ENCODE measurements at regions not wholly inside any gene's neighbourhood (a gene's known extent, or its start where the extent isn't known, plus 50 kb on each side); places are given as distances from the start of the nearest gene placed in this dataset.

- TF ChIP-seq CTCF (conservative IDR thresholded peaks at IDR 0.05 in 1 of 2, IDR thresholded peaks at IDR 0.05 in 1 of 2; ENCODE audit: extremely low read depth in 1 of 2, insufficient read depth in 1 of 2, low read depth in 1 of 2, low read length in 2 of 2) (no peak), EZH2 (IDR thresholded peaks at IDR 0.05; ENCODE audit: borderline replicate concordance, low read length) (no peak)
Observed at GRCh38 chrX:19214311-19214710, 92.0 kb upstream of the ADGRG2 start.
